DND-41 (cell line): ENCODE measurements at regions not wholly inside any gene's neighbourhood (a gene's known extent, or its start where the extent isn't known, plus 50 kb on each side); places are given as distances from the start of the nearest gene placed in this dataset.

Experiments
- ATAC-seq: fragments of 200-7000 bp; cut with Tn5 transposase; 3 replicates; pipeline ENCODE4 v1.9.1; 2021; ENCODE audit warnings: low read depth; ENCODE audit not compliant: insufficient read depth
- DNase-seq: peaks from one replicate; pipeline ENCODE4 v3.0.0-alpha.2; 2020
- H2AFZ ChIP-seq: 2 replicates; pipeline ENCODE4 v1.6.0; 2012; ENCODE audit warnings: low read depth, low read length
- H3K27ac ChIP-seq: 2 replicates; pipeline ENCODE4 v1.5.1; 2012; ENCODE audit warnings: low read length, inconsistent platforms
- H3K27me3 ChIP-seq: fragments of 200-600 bp; sonication (generic); 2 replicates; pipeline ENCODE4 v1.6.0; 2012; ENCODE audit warnings: low read length, mild to moderate bottlenecking, inconsistent platforms; ENCODE audit not compliant: insufficient read depth, poor library complexity
- H3K36me3 ChIP-seq: 2 replicates; pipeline ENCODE4 v1.5.1; 2012; ENCODE audit warnings: low read length, inconsistent platforms; ENCODE audit not compliant: insufficient read depth
- H3K4me1 ChIP-seq: 2 replicates; pipeline ENCODE4 v1.5.1; 2012; ENCODE audit warnings: mild to moderate bottlenecking, low read length; ENCODE audit not compliant: insufficient read depth
- H3K4me2 ChIP-seq: 2 replicates; pipeline ENCODE4 v1.6.0; 2012; ENCODE audit warnings: mild to moderate bottlenecking, moderate library complexity, low read length, inconsistent platforms; ENCODE audit not compliant: insufficient read depth
- H3K4me3 ChIP-seq, 2 experiments: fragments of 200-600 bp in 1 of 2; shearing (Covaris generic) in 1 of 2; 2 replicates each; pipeline ENCODE4 v1.5.1; 2012 to 2016; ENCODE audit warnings: inconsistent platforms in 2 of 2, low read length in 2 of 2, mild to moderate bottlenecking in 2 of 2, low read depth in 1 of 2, moderate library complexity in 1 of 2
- H3K79me2 ChIP-seq: 2 replicates; pipeline ENCODE4 v1.6.0; 2012; ENCODE audit warnings: low read length, inconsistent platforms; ENCODE audit not compliant: insufficient read depth
- H3K9ac ChIP-seq: 2 replicates; pipeline ENCODE4 v1.6.0; 2012; ENCODE audit warnings: low read depth, mild to moderate bottlenecking, inconsistent platforms, low read length, moderate library complexity
- H3K9me3 ChIP-seq: 2 replicates; pipeline ENCODE4 v1.5.1; 2012; ENCODE audit warnings: low read length, moderate library complexity, mild to moderate bottlenecking, inconsistent platforms; ENCODE audit not compliant: insufficient read depth, severe bottlenecking
- H4K20me1 ChIP-seq: 2 replicates; pipeline ENCODE4 v1.6.0; 2012; ENCODE audit warnings: low read length; ENCODE audit not compliant: insufficient read depth
- EZH2 ChIP-seq: IDR thresholded peaks from 3 replicates; pipeline ENCODE4 v1.6.1; 2012; ENCODE audit warnings: borderline replicate concordance, low read depth, mild to moderate bottlenecking, moderate library complexity, low read length, inconsistent platforms; ENCODE audit not compliant: severe bottlenecking
- TF ChIP-seq, protein P1 (sequence below): IDR thresholded peaks from 2 replicates; pipeline ENCODE4 v1.5.1; 2012; ENCODE audit warnings: borderline replicate concordance, low read length, moderate library complexity, mild to moderate bottlenecking; ENCODE audit not compliant: poor library complexity, severe bottlenecking; ENCODE audit errors: extremely low read depth

DNA sequence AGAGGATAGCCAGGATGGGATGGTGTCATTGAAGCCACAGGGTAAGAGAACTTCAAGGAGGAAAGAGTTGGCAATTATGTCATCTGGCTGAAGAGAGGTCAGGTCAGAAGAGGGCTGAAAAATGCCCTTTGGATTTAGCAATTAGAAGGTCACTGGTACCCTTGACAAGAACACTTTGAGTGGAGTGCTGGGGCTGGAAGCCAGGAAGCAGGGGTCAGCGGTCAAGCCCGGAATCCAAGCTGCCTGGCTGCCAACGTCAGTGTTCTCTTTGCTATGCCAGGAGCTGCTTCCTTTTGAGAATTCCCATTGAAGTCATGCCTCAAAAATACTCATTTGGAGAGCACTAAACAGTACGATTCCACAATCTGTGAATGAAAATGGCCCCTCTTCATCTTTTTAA lies 386.5 kb downstream of the SHQ1 start:
- no peaks in the 10 kb centered on the region for H3K36me3 ChIP-seq
- H3K4me1 ChIP-seq = no peaks in the 10 kb centered on the region
- no peak overlapping the region for H3K4me2 ChIP-seq
- H2AFZ ChIP-seq = no peak overlapping the region
- no peaks in the 10 kb centered on the region for H3K9me3 ChIP-seq
- TF ChIP-seq EZH2 = no peak
- TF ChIP-seq, protein P1, sequence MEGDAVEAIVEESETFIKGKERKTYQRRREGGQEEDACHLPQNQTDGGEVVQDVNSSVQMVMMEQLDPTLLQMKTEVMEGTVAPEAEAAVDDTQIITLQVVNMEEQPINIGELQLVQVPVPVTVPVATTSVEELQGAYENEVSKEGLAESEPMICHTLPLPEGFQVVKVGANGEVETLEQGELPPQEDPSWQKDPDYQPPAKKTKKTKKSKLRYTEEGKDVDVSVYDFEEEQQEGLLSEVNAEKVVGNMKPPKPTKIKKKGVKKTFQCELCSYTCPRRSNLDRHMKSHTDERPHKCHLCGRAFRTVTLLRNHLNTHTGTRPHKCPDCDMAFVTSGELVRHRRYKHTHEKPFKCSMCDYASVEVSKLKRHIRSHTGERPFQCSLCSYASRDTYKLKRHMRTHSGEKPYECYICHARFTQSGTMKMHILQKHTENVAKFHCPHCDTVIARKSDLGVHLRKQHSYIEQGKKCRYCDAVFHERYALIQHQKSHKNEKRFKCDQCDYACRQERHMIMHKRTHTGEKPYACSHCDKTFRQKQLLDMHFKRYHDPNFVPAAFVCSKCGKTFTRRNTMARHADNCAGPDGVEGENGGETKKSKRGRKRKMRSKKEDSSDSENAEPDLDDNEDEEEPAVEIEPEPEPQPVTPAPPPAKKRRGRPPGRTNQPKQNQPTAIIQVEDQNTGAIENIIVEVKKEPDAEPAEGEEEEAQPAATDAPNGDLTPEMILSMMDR = no peak
- no peaks in the 10 kb centered on the region for H3K79me2 ChIP-seq
- peaks cover 6% of the 10 kb centered on the region for H3K27me3 ChIP-seq
- no peak overlapping the region for H3K9ac ChIP-seq
- no peaks in the 10 kb centered on the region for H4K20me1 ChIP-seq
- no peak for ATAC-seq
- no peak overlapping the region for H3K27ac ChIP-seq
- no peak overlapping the region for H3K4me3 ChIP-seq
- no peak for DNase-seq

DNA sequence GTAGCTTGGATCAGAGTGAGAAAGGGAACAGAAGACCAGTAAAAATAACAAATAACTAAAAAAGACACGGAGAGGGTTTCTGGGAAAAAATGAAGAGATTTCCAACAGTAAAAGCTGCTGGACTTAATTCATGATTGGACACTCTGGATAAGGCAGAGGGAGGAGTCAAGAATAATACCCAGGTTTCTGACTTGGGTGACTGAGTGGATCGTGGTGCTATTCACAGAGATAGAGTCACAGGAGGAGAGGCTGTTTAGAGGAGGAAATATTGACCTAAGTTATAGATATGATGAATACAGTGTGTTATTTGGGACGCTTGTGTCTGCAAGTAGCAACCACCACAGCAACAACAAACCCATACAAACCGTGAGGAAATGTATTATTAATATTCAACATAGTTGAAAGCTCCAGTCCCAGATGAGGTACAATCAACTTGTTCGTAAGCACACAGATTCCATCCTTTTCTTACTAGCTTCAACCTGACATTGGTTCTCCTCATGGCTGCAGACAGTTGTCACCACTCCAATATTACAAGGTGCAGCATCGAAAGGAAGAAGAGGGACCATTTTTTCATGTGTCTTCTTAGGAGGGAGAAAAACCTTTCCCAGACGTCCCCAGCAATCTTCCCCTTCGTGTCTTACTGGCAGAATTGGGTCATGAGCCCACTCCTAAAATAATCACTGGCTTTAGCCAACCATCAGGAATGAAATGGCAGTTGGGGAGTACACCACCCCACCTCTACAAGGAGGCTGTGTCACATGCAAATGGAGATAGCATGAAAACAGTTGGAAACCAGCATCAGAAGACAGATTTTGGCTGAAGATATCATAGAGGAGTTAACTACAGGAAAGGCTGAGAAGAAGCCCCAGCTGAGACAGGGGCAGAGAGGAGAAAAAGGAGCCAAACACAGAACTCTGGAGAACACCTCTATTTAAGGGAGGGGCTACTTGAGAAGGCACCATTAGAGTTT lies 387.8 kb downstream of the SHQ1 start:
- Histone ChIP-seq H3K4me3 (no peak overlapping the region), H3K79me2 (no peaks in the 10 kb centered on the region), H3K9ac (no peak overlapping the region), H3K4me1 (no peaks in the 10 kb centered on the region), H3K36me3 (no peaks in the 10 kb centered on the region), H3K27ac (no peak overlapping the region), H3K27me3 (no peaks in the 10 kb centered on the region), H2AFZ (no peak overlapping the region), H3K9me3 (no peaks in the 10 kb centered on the region), H3K4me2 (no peak overlapping the region), H4K20me1 (no peaks in the 10 kb centered on the region)
- no peak for DNase-seq
- TF ChIP-seq, protein P1 = no peak
- no peak for TF ChIP-seq EZH2
- no peak for ATAC-seq

DNA sequence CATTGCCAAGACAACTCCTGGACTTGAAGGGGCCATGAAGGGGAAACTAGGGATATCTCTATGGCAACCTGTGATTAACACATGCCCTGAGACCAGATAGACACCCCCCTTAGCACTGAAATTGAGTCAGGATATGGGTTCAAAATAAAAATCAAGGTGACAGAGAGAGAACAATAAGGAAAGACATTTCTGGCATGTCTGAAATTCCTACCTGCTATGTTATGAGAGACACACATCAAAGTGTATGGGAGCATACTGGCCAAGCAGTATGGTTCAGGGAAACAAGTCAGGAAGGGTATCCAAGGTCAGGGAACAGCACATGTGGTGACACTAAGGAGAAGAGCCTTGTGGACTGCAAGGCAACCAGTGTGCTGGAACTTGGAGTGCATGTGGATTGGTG lies 388.7 kb downstream of the SHQ1 start:
- H3K4me2 ChIP-seq = no peak overlapping the region
- H3K79me2 ChIP-seq = no peaks in the 10 kb centered on the region
- no peak overlapping the region for H3K4me3 ChIP-seq
- DNase-seq (no peak), ATAC-seq (no peak)
- TF ChIP-seq EZH2 = no peak
- TF ChIP-seq, protein P1 = no peak
- no peaks in the 10 kb centered on the region for H3K9me3 ChIP-seq
- H4K20me1 ChIP-seq = no peaks in the 10 kb centered on the region
- no peak overlapping the region for H3K27ac ChIP-seq
- H3K27me3 ChIP-seq = no peaks in the 10 kb centered on the region
- H3K9ac ChIP-seq = no peak overlapping the region
- no peaks in the 10 kb centered on the region for H3K4me1 ChIP-seq
- no peaks in the 10 kb centered on the region for H3K36me3 ChIP-seq
- H2AFZ ChIP-seq = no peak overlapping the region
